Choroid plexus epithelial cell (primary cell): ENCODE measurements at regions not wholly inside any gene's neighbourhood (a gene's known extent, or its start where the extent isn't known, plus 50 kb on each side); places are given as distances from the start of the nearest gene placed in this dataset.

Source experiments
- DNase-seq: peaks from one replicate; pipeline ENCODE4 v3.0.0-alpha.2; 2010; ENCODE audit warnings: low read depth
- H3K4me3 ChIP-seq: 2 replicates; pipeline ENCODE4 v1.5.1; 2011; ENCODE audit warnings: low read depth, mild to moderate bottlenecking, control low read depth, low read length, moderate library complexity
- CTCF ChIP-seq: conservative IDR thresholded peaks from 2 replicates; pipeline ENCODE4 v1.5.1; 2011; ENCODE audit warnings: low read depth, mild to moderate bottlenecking, control low read depth, inconsistent platforms, low read length, moderate library complexity

- no peak for TF ChIP-seq CTCF
- H3K4me3 ChIP-seq: no peak overlapping the region
- DNase-seq: no peak
Measured at GRCh38 chr20:57856658-57857057, 146.8 kb upstream of the PMEPA1 start.

GRCh38 chr20:57851796-57852195 is 142.0 kb upstream of the PMEPA1 start:
- peak; percentile 9 for DNase-seq
- no peak overlapping the region for H3K4me3 ChIP-seq
- no peak for TF ChIP-seq CTCF

- TF ChIP-seq CTCF: no peak
- H3K4me3 ChIP-seq: no peak overlapping the region
- no peak for DNase-seq
Measured at GRCh38 chr20:57851025-57851682, 141.3 kb upstream of the PMEPA1 start.

GRCh38 chr20:57849521-57850215 is 139.9 kb upstream of the PMEPA1 start:
- no peak overlapping the region for H3K4me3 ChIP-seq
- no peak for TF ChIP-seq CTCF
- DNase-seq: no peak

GRCh38 chr20:57849121-57849520 is 139.3 kb upstream of the PMEPA1 start:
- no peak for DNase-seq
- no peak for TF ChIP-seq CTCF
- no peak overlapping the region for H3K4me3 ChIP-seq

GRCh38 chr20:57848282-57848681 is 138.5 kb upstream of the PMEPA1 start:
- no peak for DNase-seq
- H3K4me3 ChIP-seq: no peak overlapping the region
- TF ChIP-seq CTCF: no peak

GRCh38 chr20:57847104-57847503 is 137.3 kb upstream of the PMEPA1 start:
- TF ChIP-seq CTCF: no peak
- H3K4me3 ChIP-seq: no peak overlapping the region
- no peak for DNase-seq
